CD8-positive, alpha-beta memory T cell (primary cell): ENCODE measurements at regions not wholly inside any gene's neighbourhood (a gene's known extent, or its start where the extent isn't known, plus 50 kb on each side); places are given as distances from the start of the nearest gene placed in this dataset.

Experiments used
- CTCF ChIA-PET: fragments of 350-600 bp; sonication (Branson Sonifier 250); formaldehyde crosslinking; loops from one replicate; lab custom pipeline; 2021; ENCODE audit warnings: antibody characterized with exemption; lab: Charles Lee
- POLR2A ChIA-PET: fragments of 350-600 bp; sonication (Branson Sonifier 250); formaldehyde crosslinking; loops from one replicate; lab custom pipeline; 2021; ENCODE audit warnings: antibody characterized with exemption; lab: Charles Lee
- DNase-seq, 5 donors: peaks; one replicate each; pipeline versions ENCODE4 v3.0.0 to v3.0.0-alpha.2; 2020 to 2022; ENCODE audit warnings: mixed read lengths in 1 of 5
- H3K27ac ChIP-seq: one replicate; pipeline ENCODE4 v1.7.0; 2013; ENCODE audit warnings: low read depth, mild to moderate bottlenecking, low read length, moderate library complexity
- H3K27me3 ChIP-seq: 2 replicates; pipeline ENCODE4 v1.7.0; 2013; ENCODE audit warnings: low read length, mild to moderate bottlenecking; ENCODE audit not compliant: insufficient read depth, poor library complexity, severe bottlenecking
- H3K36me3 ChIP-seq: 2 replicates; pipeline ENCODE4 v1.7.0; 2013; ENCODE audit warnings: mild to moderate bottlenecking, low read length, moderate library complexity; ENCODE audit not compliant: insufficient read depth
- H3K4me1 ChIP-seq: 2 replicates; pipeline ENCODE4 v1.7.0; 2013; ENCODE audit warnings: mild to moderate bottlenecking, low read length, moderate library complexity; ENCODE audit not compliant: insufficient read depth
- H3K4me3 ChIP-seq: 2 replicates; pipeline ENCODE4 v1.7.0; 2013; ENCODE audit warnings: mild to moderate bottlenecking, low read length
- H3K9me3 ChIP-seq: 2 replicates; pipeline ENCODE4 v1.7.0; 2013; ENCODE audit warnings: mild to moderate bottlenecking, low read length
- H3K27ac Mint-ChIP-seq, 8 donors: one replicate each; pipeline ENCODE4 v1.8.0; 2020 to 2021; ENCODE audit warnings: mixed read lengths in 8 of 8, mild to moderate bottlenecking in 6 of 8, inconsistent platforms in 3 of 8, moderate library complexity in 3 of 8
- H3K27me3 Mint-ChIP-seq, 2 donors: one replicate each; pipeline ENCODE4 v1.8.0; 2020 to 2021; ENCODE audit warnings: mixed read lengths in 2 of 2, mild to moderate bottlenecking in 1 of 2, moderate library complexity in 1 of 2
- H3K36me3 Mint-ChIP-seq, 3 donors: one replicate each; pipeline ENCODE4 v1.8.0; 2020 to 2021; ENCODE audit warnings: mixed read lengths in 3 of 3, inconsistent platforms in 1 of 3, mild to moderate bottlenecking in 1 of 3
- H3K4me1 Mint-ChIP-seq, 3 donors: one replicate each; pipeline ENCODE4 v1.8.0; 2020 to 2021; ENCODE audit warnings: mixed read lengths in 3 of 3, inconsistent platforms in 1 of 3, mild to moderate bottlenecking in 1 of 3
- H3K4me3 Mint-ChIP-seq, 7 donors: one replicate each; pipeline ENCODE4 v1.8.0; 2020 to 2021; ENCODE audit warnings: mixed read lengths in 7 of 7, mild to moderate bottlenecking in 6 of 7, moderate library complexity in 4 of 7, inconsistent platforms in 2 of 7
- H3K9me3 Mint-ChIP-seq, 5 donors: one replicate each; pipeline ENCODE4 v1.8.0; 2020 to 2022; ENCODE audit warnings: mixed read lengths in 5 of 5, mild to moderate bottlenecking in 3 of 5, moderate library complexity in 2 of 5, inconsistent platforms in 1 of 5

- H3K27me3 Mint-ChIP-seq: no peaks in the 10 kb centered on the region
- H3K4me1 ChIP-seq: no peaks in the 10 kb centered on the region
- ChIA-PET POLR2A (no interaction called here), CTCF (no interaction called here)
- no peak for DNase-seq
- no peaks in the 10 kb centered on the region for H3K4me1 Mint-ChIP-seq
- no peak overlapping the region for H3K4me3 ChIP-seq
- no peaks in the 10 kb centered on the region for H3K36me3 Mint-ChIP-seq
- H3K27ac ChIP-seq: no peak overlapping the region
- H3K27me3 ChIP-seq: no peaks in the 10 kb centered on the region
- no peaks in the 10 kb centered on the region for H3K9me3 ChIP-seq
- H3K9me3 Mint-ChIP-seq: peaks cover 1 to 23% (median 7%) of the 10 kb centered on the region in 5 donors
- H3K4me3 Mint-ChIP-seq: no peak overlapping the region
- no peak overlapping the region for H3K27ac Mint-ChIP-seq
- H3K36me3 ChIP-seq: no peaks in the 10 kb centered on the region
Measured at GRCh38 chr2:146271131-146271831, 1573.5 kb upstream of the ACVR2A start.

- H3K27ac Mint-ChIP-seq: no peak overlapping the region
- POLR2A ChIA-PET: no interaction called here
- CTCF ChIA-PET: no interaction called here
Measured at GRCh38 chr2:146270618-146271017, 1574.2 kb upstream of the ACVR2A start.

GRCh38 chr2:146267093-146267492 lies 1577.7 kb upstream of the ACVR2A start:
- no peaks in the 10 kb centered on the region for H3K9me3 ChIP-seq
- no peaks in the 10 kb centered on the region for H3K4me1 ChIP-seq
- no peak for DNase-seq
- no peaks in the 10 kb centered on the region for H3K4me1 Mint-ChIP-seq
- no peaks in the 10 kb centered on the region for H3K27me3 Mint-ChIP-seq
- H3K9me3 Mint-ChIP-seq: peaks cover 0 to 15% (median 7%) of the 10 kb centered on the region in 5 donors
- no peaks in the 10 kb centered on the region for H3K36me3 ChIP-seq
- no peaks in the 10 kb centered on the region for H3K36me3 Mint-ChIP-seq
- H3K4me3 Mint-ChIP-seq: no peak overlapping the region
- H3K27ac ChIP-seq: no peak overlapping the region
- no peaks in the 10 kb centered on the region for H3K27me3 ChIP-seq
- H3K4me3 ChIP-seq: no peak overlapping the region
- ChIA-PET POLR2A (no interaction called here), CTCF (no interaction called here)
- no peak overlapping the region for H3K27ac Mint-ChIP-seq

More at GRCh38 chr2:146270618-146271017, 1574.2 kb upstream of the ACVR2A start:
- no peaks in the 10 kb centered on the region for H3K4me1 Mint-ChIP-seq
- no peaks in the 10 kb centered on the region for H3K36me3 Mint-ChIP-seq
- Histone ChIP-seq H3K27ac (no peak overlapping the region), H3K27me3 (no peaks in the 10 kb centered on the region), H3K4me1 (no peaks in the 10 kb centered on the region), H3K36me3 (no peaks in the 10 kb centered on the region), H3K9me3 (no peaks in the 10 kb centered on the region), H3K4me3 (no peak overlapping the region)
- H3K9me3 Mint-ChIP-seq: peaks cover 1 to 23% (median 8%) of the 10 kb centered on the region in 5 donors
- H3K4me3 Mint-ChIP-seq: no peak overlapping the region
- no peak for DNase-seq
- no peaks in the 10 kb centered on the region for H3K27me3 Mint-ChIP-seq

GRCh38 chr2:146265656-146266055 lies 1579.2 kb upstream of the ACVR2A start:
- H3K27ac Mint-ChIP-seq: no peak overlapping the region
- no peaks in the 10 kb centered on the region for H3K36me3 ChIP-seq

GRCh38 chr2:146262606-146263005 lies 1582.2 kb upstream of the ACVR2A start:
- POLR2A ChIA-PET: no interaction called here
- no peak for DNase-seq
- H3K9me3 ChIP-seq: no peaks in the 10 kb centered on the region
- no peaks in the 10 kb centered on the region for H3K4me1 Mint-ChIP-seq
- CTCF ChIA-PET: no interaction called here
- no peak overlapping the region for H3K27ac ChIP-seq
- H3K4me3 ChIP-seq: no peak overlapping the region
- H3K27me3 Mint-ChIP-seq: no peaks in the 10 kb centered on the region
- no peaks in the 10 kb centered on the region for H3K27me3 ChIP-seq
- H3K4me1 ChIP-seq: no peaks in the 10 kb centered on the region
- no peaks in the 10 kb centered on the region for H3K36me3 Mint-ChIP-seq
- H3K27ac Mint-ChIP-seq: no peak overlapping the region
- no peak overlapping the region for H3K4me3 Mint-ChIP-seq
- no peaks in the 10 kb centered on the region for H3K36me3 ChIP-seq
- peaks cover 2 to 9% (median 5%) of the 10 kb centered on the region in 5 donors for H3K9me3 Mint-ChIP-seq

More at GRCh38 chr2:146265656-146266055, 1579.2 kb upstream of the ACVR2A start:
- Mint-ChIP-seq H3K27me3 (no peaks in the 10 kb centered on the region), H3K4me3 (no peak overlapping the region), H3K4me1 (no peaks in the 10 kb centered on the region), H3K9me3 (peaks cover 0 to 15% (median 5%) of the 10 kb centered on the region in 5 donors), H3K36me3 (no peaks in the 10 kb centered on the region)
- no peak for DNase-seq
- Histone ChIP-seq H3K9me3 (no peaks in the 10 kb centered on the region), H3K4me3 (no peak overlapping the region), H3K4me1 (no peaks in the 10 kb centered on the region), H3K27ac (no peak overlapping the region), H3K27me3 (no peaks in the 10 kb centered on the region)
- CTCF ChIA-PET: no interaction called here
- POLR2A ChIA-PET: no interaction called here

GRCh38 chr2:146260551-146260950 lies 1584.3 kb upstream of the ACVR2A start:
- H3K4me1 Mint-ChIP-seq: no peaks in the 10 kb centered on the region
- no peak for DNase-seq

GRCh38 chr2:146259816-146260215 lies 1585.0 kb upstream of the ACVR2A start:
- Histone ChIP-seq H3K4me1 (no peaks in the 10 kb centered on the region), H3K36me3 (no peaks in the 10 kb centered on the region), H3K4me3 (no peak overlapping the region), H3K27me3 (no peaks in the 10 kb centered on the region), H3K27ac (no peak overlapping the region), H3K9me3 (no peaks in the 10 kb centered on the region)
- H3K36me3 Mint-ChIP-seq: no peaks in the 10 kb centered on the region
- no peaks in the 10 kb centered on the region for H3K4me1 Mint-ChIP-seq
- ChIA-PET POLR2A (no interaction called here), CTCF (no interaction called here)
- peaks cover 0 to 4% (median 2%) of the 10 kb centered on the region in 5 donors for H3K9me3 Mint-ChIP-seq
- no peaks in the 10 kb centered on the region for H3K27me3 Mint-ChIP-seq
- H3K27ac Mint-ChIP-seq: no peak overlapping the region
- H3K4me3 Mint-ChIP-seq: no peak overlapping the region
- no peak for DNase-seq

More at GRCh38 chr2:146260551-146260950, 1584.3 kb upstream of the ACVR2A start:
- Histone ChIP-seq H3K27me3 (no peaks in the 10 kb centered on the region), H3K9me3 (no peaks in the 10 kb centered on the region), H3K4me1 (no peaks in the 10 kb centered on the region), H3K27ac (no peak overlapping the region), H3K4me3 (no peak overlapping the region), H3K36me3 (no peaks in the 10 kb centered on the region)
- no peak overlapping the region for H3K27ac Mint-ChIP-seq
- H3K9me3 Mint-ChIP-seq: peaks cover 0 to 4% (median 2%) of the 10 kb centered on the region in 5 donors
- CTCF ChIA-PET: no interaction called here
- no peaks in the 10 kb centered on the region for H3K27me3 Mint-ChIP-seq
- no peak overlapping the region for H3K4me3 Mint-ChIP-seq
- H3K36me3 Mint-ChIP-seq: no peaks in the 10 kb centered on the region
- POLR2A ChIA-PET: no interaction called here

GRCh38 chr2:146258071-146258470 lies 1586.8 kb upstream of the ACVR2A start:
- no peak overlapping the region for H3K4me3 Mint-ChIP-seq
- H3K9me3 ChIP-seq: no peaks in the 10 kb centered on the region
- ChIA-PET POLR2A (no interaction called here), CTCF (no interaction called here)
- H3K27me3 Mint-ChIP-seq: no peaks in the 10 kb centered on the region
- H3K36me3 ChIP-seq: no peaks in the 10 kb centered on the region
- H3K27me3 ChIP-seq: no peaks in the 10 kb centered on the region
- H3K4me3 ChIP-seq: no peak overlapping the region
- H3K27ac ChIP-seq: no peak overlapping the region
- H3K4me1 ChIP-seq: no peaks in the 10 kb centered on the region
- H3K36me3 Mint-ChIP-seq: no peaks in the 10 kb centered on the region
- H3K4me1 Mint-ChIP-seq: no peaks in the 10 kb centered on the region
- DNase-seq: no peak
- H3K27ac Mint-ChIP-seq: no peak overlapping the region
- H3K9me3 Mint-ChIP-seq: peaks cover 0 to 3% (median 2%) of the 10 kb centered on the region in 5 donors
